Activated naive CD4-positive, alpha-beta T cell treated with anti-CD3 and anti-CD28 coated beads for 36 hours (primary cell): ENCODE measurements at regions not wholly inside any gene's neighbourhood (a gene's known extent, or its start where the extent isn't known, plus 50 kb on each side); places are given as distances from the start of the nearest gene placed in this dataset.
"Not testable (repeated sequence)": the region's sequence is repeated elsewhere in the genome, so short reads cannot be mapped to it uniquely, and the experiment has no call there.

ENCODE experiments used
- CTCF ChIA-PET: fragments of 350-600 bp; sonication (Branson Sonifier 250); formaldehyde crosslinking; loops from one replicate; lab custom pipeline; 2021; ENCODE audit warnings: antibody characterized with exemption; lab: Charles Lee
- DNase-seq: peaks from one replicate; pipeline ENCODE4 v3.0.0-alpha.2; 2020
- H3K27ac Mint-ChIP-seq: one replicate; pipeline ENCODE4 v1.8.0; 2021; ENCODE audit warnings: mild to moderate bottlenecking, mixed read lengths
- H3K27me3 Mint-ChIP-seq: one replicate; pipeline ENCODE4 v1.8.0; 2021; ENCODE audit warnings: low read depth, mixed read lengths
- H3K36me3 Mint-ChIP-seq: one replicate; pipeline ENCODE4 v1.8.0; 2021; ENCODE audit warnings: low read depth, mixed read lengths
- H3K4me1 Mint-ChIP-seq: one replicate; pipeline ENCODE4 v1.8.0; 2021; ENCODE audit warnings: low read depth, mixed read lengths
- H3K4me3 Mint-ChIP-seq: one replicate; pipeline ENCODE4 v1.8.0; 2021; ENCODE audit warnings: mild to moderate bottlenecking, moderate library complexity, mixed read lengths
- H3K9me3 Mint-ChIP-seq: one replicate; pipeline ENCODE4 v1.8.0; 2021; ENCODE audit warnings: mixed read lengths
- intact Hi-C: fragments of 100-400 bp; cut with micrococcal nuclease; formaldehyde crosslinking; loops from one replicate; pipeline ENCODE4 v1.15.1; 2023

- Mint-ChIP-seq H3K9me3 (peaks cover 6% of the 10 kb centered on the region), H3K27ac (no peak overlapping the region), H3K4me1 (no peaks in the 10 kb centered on the region), H3K36me3 (no peaks in the 10 kb centered on the region), H3K27me3 (no peaks in the 10 kb centered on the region), H3K4me3 (no peak overlapping the region)
- CTCF ChIA-PET, result no interaction called here
- intact Hi-C loops, result no loop called here
- DNase-seq, result no peak
These were observed 359.5 kb downstream of the SHANK2 start for GRCh38 chr11:70892889-70893288.

- H3K27me3 Mint-ChIP-seq, result no peaks in the 10 kb centered on the region
- no peak for DNase-seq
- peaks cover 6% of the 10 kb centered on the region for H3K9me3 Mint-ChIP-seq
- no peaks in the 10 kb centered on the region for H3K4me1 Mint-ChIP-seq
- CTCF ChIA-PET, result no interaction called here
- H3K4me3 Mint-ChIP-seq, result no peak overlapping the region
- intact Hi-C loops, result no loop called here
- H3K36me3 Mint-ChIP-seq, result no peaks in the 10 kb centered on the region
- H3K27ac Mint-ChIP-seq, result no peak overlapping the region
These were observed 357.6 kb downstream of the SHANK2 start for GRCh38 chr11:70894566-70895365.

GRCh38 chr11:70895366-70895670 is 357.1 kb downstream of the SHANK2 start:
- CTCF ChIA-PET, result no interaction called here
- Mint-ChIP-seq H3K36me3 (no peaks in the 10 kb centered on the region), H3K9me3 (peaks cover 6% of the 10 kb centered on the region), H3K4me1 (no peaks in the 10 kb centered on the region), H3K27me3 (no peaks in the 10 kb centered on the region), H3K4me3 (no peak overlapping the region), H3K27ac (no peak overlapping the region)
- intact Hi-C loops, result no loop called here
- no peak for DNase-seq

GRCh38 chr11:70897429-70897828 is 354.9 kb downstream of the SHANK2 start:
- Mint-ChIP-seq H3K4me3 (no peak overlapping the region), H3K27ac (no peak overlapping the region), H3K9me3 (peaks cover 6% of the 10 kb centered on the region), H3K36me3 (no peaks in the 10 kb centered on the region), H3K27me3 (no peaks in the 10 kb centered on the region), H3K4me1 (no peaks in the 10 kb centered on the region)
- DNase-seq, result no peak
- CTCF ChIA-PET, result no interaction called here
- intact Hi-C loops, result no loop called here

DNA sequence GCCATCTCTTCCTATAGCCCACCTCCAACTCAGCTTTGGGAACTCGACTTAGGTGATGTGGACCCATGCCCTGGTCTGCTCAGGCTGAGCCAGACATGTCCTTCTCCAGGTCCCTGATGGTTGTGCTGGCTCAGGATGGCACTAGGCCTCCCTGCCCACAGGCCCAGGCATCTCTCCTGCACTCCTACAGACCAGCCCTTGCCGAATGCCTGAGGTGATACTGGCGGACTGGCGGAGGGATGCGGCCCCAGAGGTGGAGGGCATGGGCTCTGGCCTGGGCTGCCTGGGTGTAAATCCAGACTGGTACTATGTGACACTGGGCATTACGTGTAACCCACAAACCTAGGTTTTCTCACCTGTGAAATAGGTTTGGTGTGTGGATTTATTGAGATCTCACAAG is 352.8 kb downstream of the SHANK2 start:
- no peak overlapping the region for H3K4me3 Mint-ChIP-seq
- H3K4me1 Mint-ChIP-seq, result no peaks in the 10 kb centered on the region
- H3K36me3 Mint-ChIP-seq, result no peaks in the 10 kb centered on the region
- CTCF ChIA-PET, result no interaction called here
- no peak for DNase-seq
- intact Hi-C loops, result no loop called here
- no peak overlapping the region for H3K27ac Mint-ChIP-seq
- H3K9me3 Mint-ChIP-seq, result peaks cover 6% of the 10 kb centered on the region
- peaks cover 5% of the 10 kb centered on the region for H3K27me3 Mint-ChIP-seq

- intact Hi-C loops, result no loop called here
- peaks cover 6% of the 10 kb centered on the region for H3K9me3 Mint-ChIP-seq
- no peak overlapping the region for H3K27ac Mint-ChIP-seq
- no peaks in the 10 kb centered on the region for H3K36me3 Mint-ChIP-seq
- peaks cover 7% of the 10 kb centered on the region for H3K27me3 Mint-ChIP-seq
- no peak overlapping the region for H3K4me3 Mint-ChIP-seq
- DNase-seq, result no peak
- H3K4me1 Mint-ChIP-seq, result no peaks in the 10 kb centered on the region
- CTCF ChIA-PET, result no interaction called here
These were observed 351.8 kb downstream of the SHANK2 start for GRCh38 chr11:70900540-70900939.

DNA sequence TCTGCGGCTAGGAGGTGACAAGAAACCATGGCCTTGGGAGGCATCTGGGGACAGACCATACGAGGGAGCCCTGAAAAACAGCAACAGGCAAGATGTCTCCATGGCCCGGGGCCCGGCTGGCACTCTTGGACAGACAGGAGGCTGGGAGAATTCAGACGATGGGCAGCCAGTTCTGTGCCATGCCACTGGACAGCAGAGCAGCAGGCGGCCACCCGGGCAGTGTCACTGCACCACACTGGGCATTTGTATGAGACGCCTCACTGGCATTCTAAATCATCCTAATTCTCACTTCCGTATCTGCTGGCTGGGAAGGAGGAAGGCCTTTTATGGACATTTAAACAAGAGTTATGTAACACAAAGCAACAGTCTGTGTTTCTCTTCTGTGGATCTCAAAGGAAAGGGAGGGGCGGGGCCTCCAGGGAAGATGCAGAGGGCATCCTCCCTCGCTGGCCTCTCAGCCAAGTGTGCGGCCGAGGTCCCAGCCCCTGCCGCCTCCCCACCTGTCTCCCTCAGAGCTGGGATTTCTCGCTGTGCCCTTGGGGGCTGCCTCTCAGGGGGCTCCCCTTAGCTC is 350.3 kb downstream of the SHANK2 start:
- no peak for DNase-seq
- Mint-ChIP-seq H3K36me3 (no peaks in the 10 kb centered on the region), H3K27ac (no peak overlapping the region), H3K4me3 (no peak overlapping the region), H3K27me3 (peaks cover 7% of the 10 kb centered on the region), H3K4me1 (no peaks in the 10 kb centered on the region), H3K9me3 (peaks cover 4% of the 10 kb centered on the region)
- CTCF ChIA-PET, result no interaction called here
- intact Hi-C loops, result no loop called here

- CTCF ChIA-PET, result interaction anchor here (0.6 kb wide), 1 partner anchor 347 kb away, joined by 3 read pairs; no protein-coding TSS in a partner anchor
- DNase-seq, H3K27me3 Mint-ChIP-seq, H3K4me3 Mint-ChIP-seq, H3K4me1 Mint-ChIP-seq, H3K27ac Mint-ChIP-seq, H3K9me3 Mint-ChIP-seq, H3K36me3 Mint-ChIP-seq, intact Hi-C loops: not testable (repeated sequence)
These were observed 349.1 kb downstream of the SHANK2 start for GRCh38 chr11:70903229-70903628.

DNA sequence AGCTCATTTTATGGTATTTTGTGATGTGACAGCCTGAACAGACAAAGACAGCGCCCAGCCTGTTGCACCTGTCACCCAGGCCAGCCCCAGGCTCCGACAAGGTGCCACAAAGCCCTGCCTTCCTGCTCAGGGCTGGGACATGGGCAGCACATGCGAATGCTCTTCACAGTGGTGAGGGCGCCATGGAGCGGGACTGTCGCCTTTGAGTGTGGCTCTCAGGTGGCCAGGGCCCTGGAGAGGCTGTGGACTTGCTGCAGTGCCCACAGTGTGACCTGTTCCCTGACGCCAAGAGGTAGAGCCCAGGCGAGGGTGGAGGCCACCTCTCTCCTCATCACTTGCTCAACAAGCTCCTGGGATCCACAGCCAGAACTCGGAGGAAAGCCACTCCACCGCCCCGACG is 346.3 kb downstream of the SHANK2 start:
- Mint-ChIP-seq H3K4me1 (no peaks in the 10 kb centered on the region), H3K4me3 (no peak overlapping the region), H3K27ac (no peak overlapping the region), H3K9me3 (no peaks in the 10 kb centered on the region), H3K36me3 (no peaks in the 10 kb centered on the region), H3K27me3 (peaks cover 18% of the 10 kb centered on the region)
- intact Hi-C loops, result no loop called here
- CTCF ChIA-PET, result no interaction called here
- DNase-seq, result no peak

DNA sequence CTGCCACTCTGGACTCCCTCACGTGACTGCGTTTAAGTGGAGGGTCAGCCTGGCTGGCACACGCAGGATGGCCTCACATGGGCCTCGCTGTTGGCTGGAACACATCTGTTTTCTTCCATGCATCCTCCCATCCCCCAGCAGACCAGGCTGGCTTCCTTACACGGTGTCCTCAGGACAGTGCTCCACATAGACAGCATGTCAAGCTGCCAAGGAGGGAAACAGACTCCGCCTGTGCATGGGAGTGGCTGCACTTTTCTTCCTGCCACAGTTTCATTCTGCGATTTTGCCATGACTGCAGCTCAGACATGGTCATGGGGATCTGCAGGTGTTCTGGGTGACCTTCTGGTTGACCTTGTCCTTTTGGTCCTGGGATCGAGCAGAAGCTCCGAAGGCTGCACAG is 344.2 kb downstream of the SHANK2 start:
- CTCF ChIA-PET, result no interaction called here
- DNase-seq, result no peak
- Mint-ChIP-seq H3K27ac (no peak overlapping the region), H3K4me3 (no peak overlapping the region), H3K27me3 (peaks cover 25% of the 10 kb centered on the region), H3K36me3 (no peaks in the 10 kb centered on the region), H3K9me3 (no peaks in the 10 kb centered on the region), H3K4me1 (no peaks in the 10 kb centered on the region)
- intact Hi-C loops, result no loop called here

- Mint-ChIP-seq H3K4me1 (no peaks in the 10 kb centered on the region), H3K4me3 (no peak overlapping the region), H3K27ac (no peak overlapping the region), H3K27me3 (peaks cover 27% of the 10 kb centered on the region), H3K9me3 (no peaks in the 10 kb centered on the region), H3K36me3 (no peaks in the 10 kb centered on the region)
- intact Hi-C loops, result no loop called here
- CTCF ChIA-PET, result no interaction called here
- DNase-seq, result no peak
These were observed 341.5 kb downstream of the SHANK2 start for GRCh38 chr11:70910835-70911234.

GRCh38 chr11:70912226-70912840 is 340.0 kb downstream of the SHANK2 start:
- no peak overlapping the region for H3K4me3 Mint-ChIP-seq
- peak; percentile 10 for DNase-seq
- no peaks in the 10 kb centered on the region for H3K36me3 Mint-ChIP-seq
- peaks cover 32% of the 10 kb centered on the region for H3K27me3 Mint-ChIP-seq
- CTCF ChIA-PET, result no interaction called here
- intact Hi-C loops, result no loop called here
- no peak overlapping the region for H3K27ac Mint-ChIP-seq
- no peaks in the 10 kb centered on the region for H3K9me3 Mint-ChIP-seq
- H3K4me1 Mint-ChIP-seq, result no peaks in the 10 kb centered on the region

DNA sequence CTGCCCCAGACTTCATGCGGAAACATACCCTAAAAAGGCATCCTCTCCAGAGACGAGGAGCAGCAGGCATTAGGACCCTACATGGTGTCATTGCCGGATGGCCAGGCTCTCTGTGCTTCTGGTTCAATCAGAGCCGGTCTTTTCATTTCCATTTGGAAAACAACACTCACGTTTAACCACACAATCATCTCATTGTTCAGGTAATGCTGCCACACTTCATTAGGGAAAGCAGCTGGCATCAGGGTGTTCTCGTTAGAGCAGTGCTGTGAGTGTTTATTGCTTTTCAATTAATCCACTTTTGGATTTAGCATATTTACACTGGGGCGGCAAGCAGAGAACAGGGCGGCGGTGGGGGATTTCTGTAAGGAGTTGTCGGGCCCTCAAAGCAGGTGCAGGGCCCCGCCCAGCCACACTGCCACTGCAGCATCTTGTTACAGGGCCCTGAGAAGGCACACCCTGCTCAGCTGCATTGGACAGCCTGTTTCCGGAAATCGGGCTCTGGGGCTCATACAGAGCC is 338.6 kb downstream of the SHANK2 start:
- CTCF ChIA-PET, result no interaction called here
- Mint-ChIP-seq H3K27me3 (peaks cover 33% of the 10 kb centered on the region), H3K9me3 (no peaks in the 10 kb centered on the region), H3K4me1 (no peaks in the 10 kb centered on the region), H3K36me3 (no peaks in the 10 kb centered on the region), H3K4me3 (no peak overlapping the region), H3K27ac (no peak overlapping the region)
- no peak for DNase-seq
- intact Hi-C loops, result no loop called here
